Activated CD8-positive, alpha-beta memory T cell treated with anti-CD3 and anti-CD28 coated beads for 36 hours (primary cell): ENCODE measurements at regions not wholly inside any gene's neighbourhood (a gene's known extent, or its start where the extent isn't known, plus 50 kb on each side); places are given as distances from the start of the nearest gene placed in this dataset.

Source experiments
- CTCF ChIA-PET: fragments of 350-600 bp; sonication (Branson Sonifier 250); formaldehyde crosslinking; loops from one replicate; lab custom pipeline; 2021; ENCODE audit warnings: antibody characterized with exemption; lab: Charles Lee
- POLR2A ChIA-PET: fragments of 350-600 bp; sonication (Branson Sonifier 250); formaldehyde crosslinking; loops from one replicate; lab custom pipeline; 2021; ENCODE audit warnings: antibody characterized with exemption; lab: Charles Lee

DNA sequence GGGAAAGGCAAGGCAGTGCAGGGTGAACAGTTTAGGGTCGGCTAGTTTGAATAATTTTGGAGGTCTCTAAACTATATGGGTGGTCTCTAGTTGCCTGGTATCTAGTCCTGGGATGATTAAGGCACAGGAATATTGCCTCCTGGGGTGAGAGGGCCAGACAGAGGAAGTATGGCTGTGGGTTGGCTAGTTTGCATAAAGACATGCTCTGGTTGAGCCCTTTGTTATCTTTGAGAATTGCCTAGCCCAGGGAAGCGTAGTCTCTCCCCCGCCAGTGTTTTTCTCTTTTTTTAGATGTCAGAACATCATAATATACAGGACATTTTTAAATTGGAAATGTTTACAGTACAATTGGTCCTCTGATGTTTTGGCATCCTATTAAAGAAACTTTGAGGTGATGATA lies 163.5 kb downstream of the PWWP3B start:
- ChIA-PET CTCF (no interaction called here), POLR2A (no interaction called here)

DNA sequence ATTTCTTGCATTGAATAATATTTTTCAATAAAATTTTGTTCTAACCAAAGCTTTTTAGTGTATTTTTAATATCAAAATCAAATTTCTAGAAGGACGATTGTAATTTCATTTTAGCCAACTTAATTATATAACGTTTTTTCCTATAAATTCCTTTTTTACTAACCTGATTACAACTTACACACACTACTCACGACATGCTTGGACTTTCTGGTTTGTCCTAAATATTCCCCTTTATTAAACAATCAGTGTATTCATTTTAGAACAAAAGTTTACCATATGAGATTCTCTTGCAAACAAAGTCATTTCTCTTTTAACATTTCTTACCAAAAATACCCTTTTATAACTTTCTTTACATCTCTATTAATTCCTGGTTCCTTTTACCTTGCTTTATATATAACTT lies 173.7 kb downstream of the PWWP3B start:
- CTCF ChIA-PET = no interaction called here
- POLR2A ChIA-PET = no interaction called here

DNA sequence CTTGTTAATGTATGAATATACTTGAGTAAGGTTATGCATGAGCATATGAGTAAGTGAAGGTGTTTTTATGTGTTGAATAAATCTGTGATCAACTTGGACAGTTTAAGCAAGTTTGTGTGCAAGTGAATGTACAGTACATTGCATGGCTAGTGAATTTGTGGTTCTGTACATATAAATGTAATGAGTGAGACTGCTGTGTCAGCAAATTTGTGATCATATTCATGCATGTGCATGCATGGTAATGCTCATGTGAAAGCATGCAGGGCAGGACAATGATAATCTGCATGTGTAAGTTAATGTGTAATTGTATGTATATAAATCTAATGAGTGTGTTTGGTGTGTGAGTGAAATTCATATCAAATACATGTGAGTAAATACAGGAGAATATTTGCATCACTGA lies 188.5 kb downstream of the PWWP3B start:
- ChIA-PET POLR2A (no interaction called here), CTCF (no interaction called here)

DNA sequence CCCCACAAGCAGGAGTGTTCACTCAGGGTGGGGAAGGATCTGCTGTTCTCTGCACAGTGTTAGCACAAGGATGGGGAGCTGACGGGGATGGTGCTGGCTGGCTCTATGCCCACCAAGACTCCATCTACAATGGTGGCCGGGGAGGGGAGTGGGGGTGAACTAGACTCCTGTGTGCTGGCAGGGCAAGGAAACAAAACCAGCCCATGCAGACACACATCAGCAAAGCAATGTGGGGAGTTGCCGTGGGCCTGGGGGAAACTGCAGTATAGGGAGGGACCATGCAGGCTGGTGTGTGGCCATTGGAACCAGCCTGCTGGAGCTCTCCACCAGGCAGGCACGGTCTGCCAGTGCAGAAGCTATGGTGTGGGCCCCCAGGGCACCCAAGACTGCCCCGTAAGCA lies 195.1 kb downstream of the PWWP3B start:
- POLR2A ChIA-PET = no interaction called here

DNA sequence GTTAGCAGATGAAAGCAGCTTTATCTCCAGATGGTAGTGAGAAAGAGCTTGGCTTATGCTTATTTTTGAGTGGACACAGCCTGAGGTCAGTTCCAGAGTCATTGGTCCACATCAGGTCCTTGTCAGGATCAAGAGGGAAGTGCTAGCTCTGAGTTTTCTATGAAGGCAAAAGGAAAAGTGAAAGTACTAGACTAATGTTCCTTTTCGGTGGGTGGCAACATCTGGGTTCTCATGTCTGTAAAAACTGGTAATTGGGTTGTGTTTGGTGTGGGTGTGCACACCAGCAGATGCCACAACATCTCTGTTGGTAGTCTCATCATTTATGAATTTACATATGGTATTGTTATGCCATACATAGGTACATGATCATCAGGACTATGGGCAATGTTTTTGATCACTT lies 210.5 kb downstream of the PWWP3B start:
- CTCF ChIA-PET = no interaction called here
- POLR2A ChIA-PET = no interaction called here

More for the DNA sequence above, 195.1 kb downstream of the PWWP3B start:
- CTCF ChIA-PET = no interaction called here

DNA sequence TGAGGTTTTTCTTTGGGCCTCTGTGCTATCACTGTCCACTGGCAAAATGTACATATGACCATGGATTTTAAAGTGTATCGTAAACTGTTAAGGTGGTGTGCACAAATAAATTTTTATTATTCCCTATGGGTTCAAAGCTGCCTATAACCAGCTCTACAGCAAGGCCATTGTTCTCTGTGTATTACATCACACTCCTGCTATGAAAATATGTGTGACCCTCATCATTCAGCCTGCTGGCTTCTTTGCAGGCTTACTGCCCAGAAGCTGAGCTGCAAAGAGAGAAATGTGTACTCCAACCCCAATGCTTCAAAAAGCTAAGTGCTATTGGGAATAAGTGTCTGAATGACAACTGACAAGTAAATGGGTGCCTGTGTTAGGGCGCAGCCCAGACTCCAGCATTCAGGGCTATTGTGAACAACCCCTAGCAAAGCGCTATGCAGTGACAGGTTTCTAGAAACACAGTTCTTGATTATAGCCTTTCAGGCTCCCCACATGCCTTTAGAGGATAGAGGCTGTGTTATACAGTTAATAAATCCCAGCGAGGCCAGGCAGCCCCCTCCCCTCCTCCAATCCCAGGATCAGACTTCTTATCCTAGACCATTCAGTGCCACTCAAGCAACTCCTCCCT lies 220.4 kb upstream of the RADX start:
- ChIA-PET CTCF (no interaction called here), POLR2A (no interaction called here)

DNA sequence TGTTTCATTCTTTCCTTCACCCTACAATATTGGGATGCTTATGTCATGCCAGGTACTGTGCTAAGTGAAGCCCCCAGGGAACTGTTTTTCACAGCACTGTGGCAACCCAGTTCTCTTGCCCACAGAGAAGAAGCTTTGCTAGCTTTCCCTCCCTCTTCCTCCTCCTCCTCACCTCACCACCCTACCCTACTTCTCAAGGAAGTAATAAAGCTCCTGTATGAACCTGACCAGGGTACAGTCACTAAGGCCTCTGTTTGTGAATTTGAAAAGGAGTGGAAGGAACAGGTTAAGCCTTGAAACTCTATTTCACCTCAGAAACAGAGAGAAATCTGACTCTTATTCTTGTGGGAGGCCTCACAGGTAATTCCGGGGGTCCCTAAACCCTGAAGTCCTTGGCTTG lies 219.4 kb upstream of the RADX start:
- POLR2A ChIA-PET = no interaction called here
- CTCF ChIA-PET = no interaction called here

DNA sequence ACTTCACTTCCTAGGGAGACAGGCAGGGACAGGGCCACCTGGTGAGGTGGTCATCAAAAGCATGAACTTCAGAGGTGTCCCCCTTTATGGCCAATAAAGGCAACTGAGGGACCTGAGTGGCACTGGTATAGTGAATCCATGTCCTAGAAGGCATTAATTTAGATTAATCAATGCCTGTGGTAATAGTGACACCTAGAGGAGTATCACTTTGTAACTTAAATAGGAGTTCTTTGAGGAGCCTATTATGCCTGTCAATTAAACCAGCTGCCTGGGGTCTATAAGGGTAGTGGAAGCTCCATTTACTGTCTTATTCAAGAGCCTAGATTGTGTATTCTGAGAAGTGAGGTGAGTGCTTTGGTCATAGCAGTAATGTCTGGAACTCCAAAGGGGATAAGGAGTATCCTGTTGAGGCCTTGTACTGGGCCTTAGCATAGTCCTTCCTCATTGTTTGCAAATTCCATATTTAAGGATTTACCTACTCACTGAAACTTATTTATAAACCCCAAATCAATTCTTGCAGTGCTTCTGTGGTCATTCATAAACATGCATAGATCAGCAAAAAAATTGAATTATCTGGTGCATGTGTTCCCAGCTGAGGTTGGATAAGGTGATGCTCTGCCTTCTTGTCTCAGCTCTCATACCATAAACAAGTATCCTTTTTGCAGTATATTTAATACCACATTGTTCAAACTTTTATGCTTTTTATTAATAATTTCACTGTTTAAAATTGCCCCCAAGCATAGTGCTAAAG lies 213.8 kb upstream of the RADX start:
- ChIA-PET CTCF (no interaction called here), POLR2A (no interaction called here)

DNA sequence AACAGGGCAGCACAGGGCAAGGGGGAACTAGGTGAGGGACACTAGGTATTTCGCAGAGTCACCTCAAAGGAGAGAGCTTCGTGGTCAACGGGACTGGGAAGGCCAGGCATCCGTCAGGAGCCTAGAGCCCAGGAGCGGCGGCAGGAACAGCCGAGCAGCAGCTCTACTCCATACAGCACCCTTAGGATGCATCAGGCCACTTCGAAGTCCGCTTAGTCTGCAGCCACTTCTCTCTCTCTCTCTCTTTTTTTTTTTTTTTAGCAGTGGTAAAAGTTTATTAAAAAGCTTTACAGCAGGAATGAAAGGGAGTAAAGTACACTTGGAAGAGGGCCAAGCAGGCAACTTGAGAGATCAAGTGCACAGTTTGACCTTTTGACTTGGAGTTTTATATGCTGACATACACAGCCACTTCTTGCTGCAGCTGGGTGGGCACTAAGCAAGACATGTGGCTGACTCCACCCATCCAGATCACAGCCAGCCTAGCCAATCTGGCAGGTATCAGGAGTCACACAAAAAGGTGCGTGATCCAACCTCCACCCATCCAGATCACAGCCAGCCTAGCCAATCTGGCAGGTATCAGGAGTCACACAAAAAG lies 209.7 kb upstream of the RADX start:
- ChIA-PET POLR2A (interaction anchor here (0.6 kb wide), 1 partner anchor 44 kb away, joined by 3 read pairs; no protein-coding TSS in a partner anchor), CTCF (no interaction called here)

DNA sequence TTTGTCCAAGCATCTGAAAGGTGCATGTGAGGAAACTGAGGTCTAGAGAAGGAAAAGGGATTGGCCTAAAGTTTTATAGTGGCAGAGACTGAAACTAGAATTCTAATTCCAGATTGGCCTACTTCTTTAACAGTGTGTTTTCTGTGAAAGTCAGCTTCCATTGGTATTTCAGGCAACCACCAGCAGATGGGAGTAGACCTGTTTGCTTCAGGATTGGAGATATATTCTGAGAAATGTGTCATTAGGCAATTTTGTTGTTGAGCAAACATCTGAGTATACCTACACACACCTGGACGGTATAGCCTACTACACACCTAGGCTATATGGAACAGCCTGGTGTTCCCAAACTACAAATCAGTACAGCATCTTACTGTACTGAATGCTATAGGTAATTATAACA lies 207.3 kb upstream of the RADX start:
- POLR2A ChIA-PET = no interaction called here
- CTCF ChIA-PET = no interaction called here

DNA sequence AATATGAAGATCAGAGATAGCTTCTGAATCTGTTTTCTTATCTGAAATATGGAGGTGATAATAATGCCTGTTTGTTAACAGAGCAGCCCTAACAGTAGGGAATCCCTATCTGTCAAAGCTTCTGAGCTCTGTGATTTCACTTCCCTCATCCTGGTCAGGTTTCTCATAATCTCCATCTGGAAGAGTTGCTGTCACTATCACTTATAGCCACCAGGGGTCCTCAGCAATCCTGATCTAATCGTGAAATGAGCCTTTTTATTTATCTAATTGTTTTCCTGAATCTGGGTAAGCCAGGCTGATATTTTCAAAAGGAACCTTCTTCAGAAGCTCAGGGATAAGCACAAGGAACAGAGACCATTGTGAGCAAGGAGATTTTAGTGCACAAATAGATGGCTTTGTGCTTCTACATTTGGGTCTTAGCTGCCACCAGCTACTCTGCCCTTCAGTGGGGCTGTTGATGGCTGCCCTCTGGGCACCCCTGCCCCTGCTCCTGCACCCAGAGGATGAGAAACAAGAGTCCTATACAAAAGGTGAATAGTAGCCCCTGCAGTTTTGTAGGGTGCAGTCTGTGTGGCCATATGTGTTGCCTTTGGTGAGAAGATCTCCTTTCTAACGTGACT lies 196.4 kb upstream of the RADX start:
- CTCF ChIA-PET = interaction anchor here (1.1 kb wide), 1 partner anchor 63 kb away, joined by 3 read pairs; no protein-coding TSS in a partner anchor
- POLR2A ChIA-PET = no interaction called here

DNA sequence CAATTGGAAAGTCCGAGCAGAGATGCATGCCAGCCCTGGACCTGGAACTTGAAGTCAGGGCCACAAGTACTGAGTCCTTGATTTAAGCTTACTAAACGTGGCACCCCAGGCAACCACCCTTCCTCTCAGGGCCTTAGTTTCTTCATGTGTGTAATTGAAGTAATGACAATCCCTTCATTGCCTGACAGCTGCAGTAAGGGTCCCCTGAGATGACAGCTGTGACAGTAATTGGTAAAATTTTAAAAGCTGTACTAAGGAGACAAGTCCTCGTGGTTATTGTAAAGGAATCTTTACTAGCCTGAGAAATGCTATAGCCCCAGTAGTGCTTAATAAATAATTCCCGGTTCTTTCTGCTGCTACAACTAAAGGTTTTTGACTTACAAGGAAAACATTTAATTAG lies 175.1 kb upstream of the RADX start:
- ChIA-PET CTCF (no interaction called here), POLR2A (no interaction called here)

DNA sequence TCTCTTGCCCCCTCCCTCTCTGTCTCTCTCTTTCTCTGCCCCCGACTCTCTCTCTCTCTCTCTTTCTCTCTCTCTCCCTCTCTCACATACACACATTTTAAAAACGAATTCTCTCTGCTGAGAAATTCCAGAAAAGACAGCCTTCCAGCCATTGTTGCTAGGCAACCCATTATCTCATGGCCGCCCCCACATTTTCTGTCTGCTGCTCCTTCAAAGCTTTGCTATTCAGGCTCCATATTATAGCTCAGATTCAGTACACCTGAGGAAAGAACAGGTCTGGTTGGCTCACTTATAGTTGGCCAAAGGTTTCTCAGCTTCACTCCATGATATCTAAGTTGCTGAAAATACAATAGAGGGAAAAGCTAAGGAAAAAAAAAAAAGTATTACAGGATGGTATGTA lies 174.4 kb upstream of the RADX start:
- POLR2A ChIA-PET = no interaction called here
- CTCF ChIA-PET = no interaction called here

DNA sequence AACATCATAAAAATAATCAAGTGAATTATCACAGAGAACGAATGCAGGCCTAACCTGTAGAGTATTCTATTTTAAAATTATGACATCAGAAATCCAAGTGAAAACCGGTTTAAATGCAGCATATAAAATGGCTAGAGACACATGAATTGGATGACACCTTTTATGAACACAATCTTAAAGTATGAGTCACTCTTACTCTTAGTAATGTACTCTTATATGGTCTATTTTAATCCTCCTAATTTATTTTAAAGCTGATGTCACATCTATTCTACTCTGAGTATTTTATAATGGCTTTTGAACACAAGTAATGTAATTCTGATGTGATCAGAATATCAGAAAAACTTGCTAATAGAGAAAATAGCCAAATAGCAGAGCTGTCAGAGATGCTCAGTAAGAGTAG lies 161.4 kb upstream of the RADX start:
- CTCF ChIA-PET = no interaction called here
- POLR2A ChIA-PET = no interaction called here

DNA sequence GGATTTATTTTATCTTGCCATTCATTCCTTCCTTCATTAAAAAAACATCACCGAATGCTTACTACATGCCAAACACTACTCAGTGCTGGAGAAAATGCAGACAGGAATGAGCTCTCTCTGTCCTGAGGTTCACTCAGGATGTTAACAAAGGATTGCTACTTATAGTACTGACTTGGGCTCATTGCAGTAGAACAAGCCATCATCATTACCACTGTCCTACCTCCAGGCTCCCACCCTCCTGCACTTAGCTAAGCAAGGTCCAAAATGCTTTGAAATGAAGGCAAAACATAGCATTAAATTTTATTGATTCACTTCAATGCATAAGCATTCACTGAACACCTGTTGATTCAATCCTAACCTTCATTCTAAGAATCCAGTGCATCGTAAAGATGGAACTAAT lies 159.8 kb upstream of the RADX start:
- CTCF ChIA-PET = no interaction called here
- POLR2A ChIA-PET = no interaction called here

DNA sequence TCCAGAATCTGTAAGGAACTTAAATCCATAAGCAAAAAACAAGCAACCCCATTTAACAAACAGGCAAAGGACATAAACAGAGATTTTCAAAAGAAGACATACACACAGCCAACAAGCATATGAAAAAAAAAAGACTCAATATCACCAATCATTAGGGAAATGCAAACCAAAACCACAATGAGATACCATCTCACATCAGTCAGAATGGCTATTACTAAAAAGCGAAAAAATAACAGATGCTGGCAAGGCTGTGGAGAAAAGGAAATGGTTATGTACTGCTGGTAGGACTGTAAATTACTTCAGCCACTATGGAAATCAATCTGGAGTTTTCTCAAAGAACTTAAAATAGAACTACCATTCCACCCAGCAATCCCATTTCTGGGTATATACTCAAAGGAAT lies 156.8 kb upstream of the RADX start:
- ChIA-PET POLR2A (no interaction called here), CTCF (no interaction called here)

DNA sequence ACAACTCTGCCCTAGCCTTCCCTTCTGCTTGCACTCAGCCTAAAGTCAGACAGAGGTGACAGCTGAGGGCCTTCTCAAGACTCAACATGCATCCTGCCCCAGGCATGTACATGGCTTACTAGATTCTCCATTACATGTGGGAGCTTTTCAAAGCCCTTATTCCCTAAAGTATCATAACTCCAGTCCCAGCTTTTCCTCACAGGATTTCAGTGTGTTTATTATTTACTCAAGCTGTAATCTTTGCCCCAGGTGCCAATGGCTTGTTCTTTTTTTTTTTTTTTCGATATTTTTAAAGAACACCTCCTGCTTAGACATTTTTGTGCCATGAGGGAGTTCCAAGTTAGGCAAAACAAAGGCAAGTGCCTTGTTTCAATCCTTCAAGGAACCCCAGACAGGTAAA lies 154.0 kb upstream of the RADX start:
- ChIA-PET POLR2A (no interaction called here), CTCF (no interaction called here)

DNA sequence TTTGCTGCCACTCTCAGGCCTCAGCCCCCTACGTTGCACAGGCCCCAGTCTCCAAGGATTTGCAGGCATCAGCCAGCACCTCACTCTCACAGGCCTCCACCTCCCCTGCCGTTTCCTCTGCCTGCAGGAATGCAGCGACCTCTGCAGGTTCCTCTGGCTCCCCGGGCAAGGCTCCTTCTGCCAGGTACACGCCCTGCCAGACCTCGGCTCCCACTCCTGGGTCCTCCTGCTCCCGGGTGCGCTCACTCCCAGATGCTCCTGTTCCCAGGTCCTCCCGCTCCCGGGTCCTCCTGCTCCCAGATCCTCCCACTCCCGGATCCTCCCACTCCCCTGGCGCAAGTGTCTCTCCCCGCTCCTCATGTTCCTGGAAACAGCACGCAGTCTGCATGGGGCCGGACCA lies 144.4 kb upstream of the RADX start:
- ChIA-PET CTCF (no interaction called here), POLR2A (no interaction called here)

DNA sequence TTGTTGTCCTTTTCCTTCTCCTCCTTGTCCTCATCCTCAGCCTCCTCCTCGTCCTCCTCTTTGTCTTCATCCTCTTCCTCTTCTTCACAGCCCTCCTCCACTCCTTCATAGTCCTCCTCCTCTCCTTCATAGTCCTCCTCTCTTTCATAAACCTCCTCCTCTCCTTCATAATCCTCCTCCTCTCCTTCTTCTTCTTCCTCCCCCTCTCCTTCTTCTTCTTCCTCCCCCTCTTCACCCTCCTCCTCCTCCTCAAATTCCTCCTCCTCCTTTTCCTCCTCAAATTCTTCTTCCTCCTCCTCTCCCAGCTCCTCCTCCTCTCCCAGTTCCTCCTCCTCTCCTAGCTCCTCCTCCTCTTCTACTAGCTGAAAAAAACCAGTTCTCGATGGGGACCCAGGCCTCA lies 143.8 kb upstream of the RADX start:
- ChIA-PET CTCF (no interaction called here), POLR2A (no interaction called here)

DNA sequence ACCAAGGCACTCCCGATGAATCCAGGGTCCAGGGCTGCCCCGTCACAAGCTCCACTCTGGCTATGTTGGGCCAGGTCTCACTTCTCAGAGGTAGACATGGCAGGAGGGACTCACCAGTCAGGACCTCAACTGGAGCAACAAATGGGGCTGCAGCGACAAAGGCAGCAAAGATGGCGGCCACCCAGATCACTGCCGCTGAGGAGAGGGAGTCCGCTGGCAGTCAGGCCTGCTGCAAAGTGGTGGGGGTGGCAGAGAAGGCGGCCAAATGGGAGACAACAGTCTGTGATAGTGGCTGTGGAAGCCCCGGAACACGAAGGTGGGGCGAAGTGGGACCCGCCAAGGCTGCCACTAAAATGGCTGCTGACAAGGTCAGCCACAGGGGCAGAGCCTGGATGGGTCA lies 143.3 kb upstream of the RADX start:
- ChIA-PET CTCF (no interaction called here), POLR2A (no interaction called here)

DNA sequence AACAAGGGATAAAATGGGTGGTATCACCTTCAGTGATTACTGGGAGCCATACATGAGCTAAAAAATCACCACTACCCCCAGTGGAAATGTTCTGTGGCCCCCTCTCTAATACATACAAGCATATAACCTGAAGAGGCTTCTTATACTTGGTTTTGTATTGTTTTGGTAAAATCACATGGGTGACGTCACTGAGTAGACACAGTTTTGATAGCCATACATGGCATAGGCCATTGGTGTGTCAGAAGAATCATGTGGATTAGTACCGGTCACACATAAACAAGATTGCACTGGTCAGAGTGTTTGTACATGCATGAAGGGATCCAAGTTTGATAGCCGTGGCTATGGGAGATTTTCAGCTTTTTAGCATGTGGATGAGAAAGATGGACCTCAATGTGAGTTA lies 131.9 kb upstream of the RADX start:
- ChIA-PET CTCF (no interaction called here), POLR2A (no interaction called here)
